Caco-2 (cell line): ENCODE measurements at regions not wholly inside any gene's neighbourhood (a gene's known extent, or its start where the extent isn't known, plus 50 kb on each side); places are given as distances from the start of the nearest gene placed in this dataset.
"Not testable (repeated sequence)": the region's sequence is repeated elsewhere in the genome, so short reads cannot be mapped to it uniquely, and the experiment has no call there.

Experiments used
- BruUV-seq: library from RNA; stranded (reverse); fragments of 400-500 nt; replicated peaks from 2 replicates; lab custom pipeline; 2021; lab: Mats Ljungman, UMichigan
- CTCF ChIA-PET: fragments of 300-600 bp; sonication (Branson Sonifier 250); formaldehyde crosslinking; loops from one replicate; lab custom pipeline; 2022; ENCODE audit warnings: antibody characterized with exemption; lab: Charles Lee
- POLR2A ChIA-PET: fragments of 300-600 bp; sonication (Branson Sonifier 250); formaldehyde crosslinking; loops from one replicate; lab custom pipeline; 2022; ENCODE audit warnings: antibody characterized with exemption; lab: Charles Lee
- DNase-seq, 2 experiments: peaks; one replicate each; pipeline versions ENCODE4 v3.0.0 to v3.0.0-alpha.2; 2020 to 2022
- H3K27me3 ChIP-seq: replicated peaks from 2 replicates; pipeline ENCODE4 v1.6.0; 2011; ENCODE audit warnings: low read length; ENCODE audit not compliant: control insufficient read depth, insufficient read depth
- H3K36me3 ChIP-seq: 2 replicates; pipeline ENCODE4 v1.5.1; 2011; ENCODE audit warnings: low read length; ENCODE audit not compliant: control insufficient read depth, insufficient read depth
- H3K4me1 ChIP-seq: fragments of 250-450 bp; sonication (Bioruptor Pico); 2 replicates; pipeline ENCODE4 v1.5.1; 2020; ENCODE audit warnings: mild to moderate bottlenecking
- H3K4me3 ChIP-seq: 2 replicates; pipeline ENCODE4 v1.5.1; 2011; ENCODE audit warnings: low read depth, mild to moderate bottlenecking, control low read depth, low read length
- H3K9me3 ChIP-seq: fragments of 250-450 bp; sonication (Bioruptor Pico); 2 replicates; pipeline ENCODE4 v1.5.1; 2020; ENCODE audit warnings: mild to moderate bottlenecking, moderate library complexity
- H3K27ac Mint-ChIP-seq: one replicate; pipeline ENCODE4 v1.8.0; 2022; ENCODE audit warnings: mixed read lengths; ENCODE audit not compliant: unreplicated experiment
- H3K27me3 Mint-ChIP-seq: one replicate; pipeline ENCODE4 v1.8.0; 2022; ENCODE audit warnings: mixed read lengths; ENCODE audit not compliant: insufficient read depth, unreplicated experiment
- H3K36me3 Mint-ChIP-seq: one replicate; pipeline ENCODE4 v1.8.0; 2022; ENCODE audit warnings: mild to moderate bottlenecking, mixed read lengths; ENCODE audit not compliant: insufficient read depth, unreplicated experiment
- H3K4me1 Mint-ChIP-seq: one replicate; pipeline ENCODE4 v1.8.0; 2022; ENCODE audit warnings: low read depth, mixed read lengths; ENCODE audit not compliant: unreplicated experiment
- H3K4me3 Mint-ChIP-seq: one replicate; pipeline ENCODE4 v1.8.0; 2022; ENCODE audit warnings: mild to moderate bottlenecking, moderate library complexity, mixed read lengths; ENCODE audit not compliant: unreplicated experiment
- H3K9me3 Mint-ChIP-seq: one replicate; pipeline ENCODE4 v1.8.0; 2022; ENCODE audit warnings: mixed read lengths; ENCODE audit not compliant: unreplicated experiment
- intact Hi-C: fragments of 100-400 bp; cut with micrococcal nuclease; formaldehyde crosslinking; loops from one replicate; pipeline ENCODE4 v1.10.0; 2022; ENCODE audit not compliant: unreplicated experiment

DNA sequence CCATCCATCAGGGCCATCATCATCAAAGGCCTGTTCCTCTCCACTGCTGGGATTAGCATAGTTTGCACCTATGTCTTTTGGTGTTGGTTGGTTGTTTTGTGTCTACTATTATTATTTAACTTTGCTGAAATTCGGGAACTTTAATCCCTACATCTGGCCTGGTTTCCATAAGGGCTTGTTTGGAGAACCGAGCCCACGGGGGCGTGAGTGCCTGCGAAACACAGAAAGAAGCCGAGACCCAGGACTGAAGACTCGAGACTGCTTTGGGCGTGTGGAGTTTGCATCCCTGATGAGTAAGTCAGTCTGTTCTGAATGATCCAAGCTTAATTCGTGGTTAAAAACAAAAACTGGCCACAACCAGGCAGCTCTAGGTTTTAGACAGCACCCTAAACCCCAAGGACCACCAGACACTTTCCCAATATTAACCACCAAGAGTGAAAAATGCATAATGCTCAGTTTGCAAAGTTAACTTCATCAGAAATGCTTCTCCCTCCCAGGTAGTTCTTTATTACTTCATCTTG lies 195.6 kb downstream of the BCL2L11 start:
- CTCF ChIA-PET, POLR2A ChIA-PET, DNase-seq, H3K9me3 ChIP-seq, H3K36me3 ChIP-seq, H3K27ac Mint-ChIP-seq, H3K4me3 Mint-ChIP-seq, BruUV-seq, H3K4me1 ChIP-seq, H3K27me3 ChIP-seq, H3K27me3 Mint-ChIP-seq, H3K9me3 Mint-ChIP-seq, intact Hi-C loops, H3K4me1 Mint-ChIP-seq, H3K4me3 ChIP-seq, H3K36me3 Mint-ChIP-seq: not testable (repeated sequence)

DNA sequence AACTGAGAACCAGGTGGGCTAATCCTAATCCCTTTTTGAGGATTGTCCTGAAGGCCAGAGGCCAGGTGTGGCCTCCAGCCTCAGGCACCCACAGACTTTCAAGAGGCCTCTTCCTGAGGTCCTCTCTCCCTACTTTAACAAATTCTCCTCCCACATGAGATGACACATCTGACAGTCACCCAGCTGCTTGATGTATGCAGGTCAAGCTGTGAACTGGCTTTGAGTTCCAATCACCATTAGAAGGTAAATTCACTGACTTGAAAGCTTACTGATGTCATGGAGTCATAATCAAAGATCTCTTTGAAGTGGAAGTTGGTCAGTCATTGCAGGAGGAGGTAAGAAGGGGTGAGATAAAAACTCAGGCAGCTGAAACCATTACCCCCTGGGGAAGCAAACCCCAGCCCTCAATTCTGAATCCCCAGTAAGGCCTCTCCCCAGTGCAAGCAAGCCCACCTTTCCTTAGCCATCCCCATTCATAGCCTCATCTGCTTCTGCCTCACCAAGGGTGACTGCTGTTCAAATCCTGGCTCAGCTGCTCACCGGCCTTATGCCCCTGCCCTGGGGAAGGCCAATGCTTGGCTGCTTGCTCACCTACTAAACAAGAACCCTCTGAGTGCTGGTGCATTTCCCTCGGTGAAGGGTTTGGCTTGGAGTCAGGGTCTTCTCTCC lies 196.3 kb downstream of the BCL2L11 start:
- H3K36me3 Mint-ChIP-seq, intact Hi-C loops, H3K27ac Mint-ChIP-seq, H3K9me3 ChIP-seq, H3K4me1 Mint-ChIP-seq, DNase-seq, CTCF ChIA-PET, H3K9me3 Mint-ChIP-seq, H3K4me1 ChIP-seq, H3K4me3 ChIP-seq, H3K4me3 Mint-ChIP-seq, H3K27me3 ChIP-seq, BruUV-seq, H3K36me3 ChIP-seq, H3K27me3 Mint-ChIP-seq, POLR2A ChIA-PET: not testable (repeated sequence)

DNA sequence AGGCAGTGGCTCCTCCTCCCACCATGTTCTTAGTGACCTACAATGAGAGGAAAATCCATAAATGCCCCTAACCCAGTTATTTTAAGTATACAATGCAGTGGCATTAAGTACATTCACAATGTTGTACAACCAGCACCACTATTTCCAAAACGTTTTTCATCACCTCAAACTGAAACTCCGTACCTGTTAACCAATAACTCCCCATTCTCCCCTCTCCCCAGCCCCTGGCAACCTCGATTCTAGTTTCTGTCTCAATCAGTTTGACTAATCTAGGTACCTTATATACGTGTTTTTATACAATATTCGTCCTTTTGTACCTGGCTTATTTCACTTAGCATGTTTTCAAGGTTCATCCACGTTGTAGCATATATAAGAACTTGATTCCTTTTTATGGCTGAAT lies 198.8 kb downstream of the BCL2L11 start:
- H3K27me3 Mint-ChIP-seq, H3K4me1 Mint-ChIP-seq, POLR2A ChIA-PET, H3K36me3 Mint-ChIP-seq, intact Hi-C loops, H3K36me3 ChIP-seq, H3K27me3 ChIP-seq, H3K27ac Mint-ChIP-seq, BruUV-seq, H3K9me3 Mint-ChIP-seq, DNase-seq, CTCF ChIA-PET, H3K4me3 Mint-ChIP-seq, H3K4me3 ChIP-seq, H3K9me3 ChIP-seq, H3K4me1 ChIP-seq: not testable (repeated sequence)

DNA sequence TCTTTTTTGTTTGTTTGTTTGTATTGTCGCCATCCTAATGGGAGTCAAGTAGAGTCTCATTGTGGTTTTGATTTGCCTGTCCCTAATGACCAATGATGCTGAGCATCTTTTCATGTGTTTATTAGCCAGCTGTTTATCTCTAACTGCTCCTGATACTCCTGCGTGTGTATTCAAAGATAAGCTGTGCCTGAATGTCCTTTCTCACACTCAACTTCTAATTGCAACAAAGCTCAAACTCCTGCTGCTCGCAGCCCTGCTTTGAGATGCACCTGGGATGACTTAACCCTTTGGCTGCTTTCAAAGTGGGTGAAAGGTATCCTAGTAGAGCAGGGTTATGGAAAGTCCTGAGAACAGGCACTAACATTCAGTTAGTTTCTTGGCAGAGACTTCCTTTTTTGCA lies 199.6 kb downstream of the BCL2L11 start:
- H3K36me3 ChIP-seq, H3K36me3 Mint-ChIP-seq, POLR2A ChIA-PET, intact Hi-C loops, H3K27me3 Mint-ChIP-seq, BruUV-seq, CTCF ChIA-PET, H3K27me3 ChIP-seq, H3K4me1 Mint-ChIP-seq, H3K4me1 ChIP-seq, H3K4me3 Mint-ChIP-seq, H3K4me3 ChIP-seq, H3K9me3 Mint-ChIP-seq, DNase-seq, H3K27ac Mint-ChIP-seq, H3K9me3 ChIP-seq: not testable (repeated sequence)

DNA sequence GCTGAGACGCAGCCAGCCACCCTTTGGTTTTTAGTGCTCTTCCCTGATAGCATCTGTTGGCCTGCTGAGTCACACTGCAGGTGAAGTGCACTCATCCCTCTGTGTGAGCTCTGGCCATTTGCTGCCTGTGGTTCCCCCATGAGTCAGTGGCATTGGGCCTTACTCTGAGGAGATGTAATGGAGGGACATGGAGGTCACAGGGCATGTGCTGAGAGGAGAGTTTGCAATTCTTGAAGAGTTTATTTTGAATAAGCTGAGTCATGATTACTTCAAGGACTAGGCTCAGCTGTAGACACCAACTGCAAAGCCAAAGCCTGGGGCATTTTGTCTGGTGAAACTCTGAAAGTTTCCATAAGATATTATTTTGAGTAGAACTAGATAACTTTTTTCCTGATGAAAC lies 200.3 kb downstream of the BCL2L11 start:
- POLR2A ChIA-PET, H3K9me3 ChIP-seq, H3K4me3 Mint-ChIP-seq, H3K27me3 ChIP-seq, H3K4me1 Mint-ChIP-seq, H3K4me3 ChIP-seq, BruUV-seq, H3K27ac Mint-ChIP-seq, CTCF ChIA-PET, H3K27me3 Mint-ChIP-seq, intact Hi-C loops, DNase-seq, H3K9me3 Mint-ChIP-seq, H3K36me3 ChIP-seq, H3K4me1 ChIP-seq, H3K36me3 Mint-ChIP-seq: not testable (repeated sequence)

DNA sequence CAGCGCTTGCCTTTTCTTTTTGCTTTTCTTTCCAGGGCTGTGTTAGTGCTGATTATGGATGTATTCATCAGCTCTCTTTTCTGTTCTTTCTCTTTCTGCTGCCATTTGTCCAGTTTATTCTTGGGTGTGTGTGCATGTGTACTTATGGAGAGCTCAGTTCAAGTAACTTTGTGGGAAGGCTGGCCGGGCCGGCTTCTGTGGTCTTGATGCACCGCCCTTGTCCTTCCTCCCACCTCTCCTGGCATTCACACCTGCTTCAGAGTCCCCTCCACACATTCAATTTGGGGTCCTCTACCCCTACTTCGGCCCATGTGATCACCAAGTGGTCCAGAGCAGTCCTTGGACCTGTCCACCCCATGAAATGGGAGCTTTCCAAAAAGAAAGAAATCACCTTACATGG lies 202.7 kb downstream of the BCL2L11 start:
- intact Hi-C loops, H3K36me3 Mint-ChIP-seq, POLR2A ChIA-PET: not testable (repeated sequence)

DNA sequence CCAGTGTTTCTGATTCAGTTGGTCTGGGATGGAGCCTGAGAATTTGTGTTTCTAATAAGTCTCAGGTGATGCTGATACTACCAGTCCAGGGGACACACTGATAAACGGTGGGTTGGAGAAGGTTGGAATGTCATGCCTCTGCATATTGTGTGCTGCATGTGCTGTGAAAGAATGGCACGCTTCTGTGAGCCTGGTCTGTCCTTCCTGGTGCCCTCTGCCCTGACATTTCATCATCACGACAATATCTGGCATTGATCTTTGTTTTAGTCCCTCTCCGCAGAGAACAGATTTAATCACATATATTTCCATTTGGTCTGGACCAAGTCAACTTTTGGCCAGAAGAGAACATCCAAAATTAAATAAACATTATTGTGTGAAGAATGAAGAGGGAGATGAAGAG lies 207.0 kb downstream of the BCL2L11 start:
- H3K27ac Mint-ChIP-seq, H3K4me1 Mint-ChIP-seq, H3K9me3 ChIP-seq, H3K4me3 Mint-ChIP-seq, H3K27me3 Mint-ChIP-seq, H3K36me3 ChIP-seq, H3K4me1 ChIP-seq, BruUV-seq, H3K36me3 Mint-ChIP-seq, CTCF ChIA-PET, H3K27me3 ChIP-seq, DNase-seq, H3K4me3 ChIP-seq, H3K9me3 Mint-ChIP-seq, intact Hi-C loops, POLR2A ChIA-PET: not testable (repeated sequence)

More for the DNA sequence above, 202.7 kb downstream of the BCL2L11 start:
- H3K27me3 ChIP-seq, H3K9me3 ChIP-seq, DNase-seq, H3K4me3 Mint-ChIP-seq, H3K27me3 Mint-ChIP-seq, CTCF ChIA-PET, BruUV-seq, H3K4me1 Mint-ChIP-seq, H3K36me3 ChIP-seq, H3K9me3 Mint-ChIP-seq, H3K4me1 ChIP-seq, H3K4me3 ChIP-seq, H3K27ac Mint-ChIP-seq: not testable (repeated sequence)
